Stimulated activated naive CD8-positive, alpha-beta T cell treated with anti-CD3 and anti-CD28 coated beads, Interleukin-15, Interleukin-2, amounts not matched to agents 100 ng/mL and 50 ng/mL, for 24 hours (primary cell): ENCODE measurements at regions not wholly inside any gene's neighbourhood (a gene's known extent, or its start where the extent isn't known, plus 50 kb on each side); places are given as distances from the start of the nearest gene placed in this dataset.

Experiments
- H3K27ac Mint-ChIP-seq: one replicate; pipeline ENCODE4 v1.8.0; 2021; ENCODE audit warnings: mild to moderate bottlenecking, mixed read lengths
- H3K27me3 Mint-ChIP-seq: one replicate; pipeline ENCODE4 v1.8.0; 2021; ENCODE audit warnings: mixed read lengths
- H3K36me3 Mint-ChIP-seq: one replicate; pipeline ENCODE4 v1.8.0; 2021; ENCODE audit warnings: low read depth, mixed read lengths
- H3K4me1 Mint-ChIP-seq: one replicate; pipeline ENCODE4 v1.8.0; 2021; ENCODE audit warnings: low read depth, mixed read lengths
- H3K4me3 Mint-ChIP-seq: one replicate; pipeline ENCODE4 v1.8.0; 2021; ENCODE audit warnings: mild to moderate bottlenecking, mixed read lengths
- H3K9me3 Mint-ChIP-seq: one replicate; pipeline ENCODE4 v1.8.0; 2021; ENCODE audit warnings: mixed read lengths

- no peaks in the 10 kb centered on the region for H3K9me3 Mint-ChIP-seq
- no peaks in the 10 kb centered on the region for H3K36me3 Mint-ChIP-seq
- H3K4me3 Mint-ChIP-seq = no peak overlapping the region
- H3K4me1 Mint-ChIP-seq = peaks cover 6% of the 10 kb centered on the region
- H3K27ac Mint-ChIP-seq = no peak overlapping the region
- H3K27me3 Mint-ChIP-seq = peaks cover 3% of the 10 kb centered on the region
Measured at GRCh38 chr2:234198976-234199375, 148.5 kb downstream of the SPP2 start.

- Mint-ChIP-seq H3K9me3 (no peaks in the 10 kb centered on the region), H3K36me3 (no peaks in the 10 kb centered on the region), H3K4me1 (no peaks in the 10 kb centered on the region), H3K27ac (no peak overlapping the region), H3K27me3 (peaks cover 3% of the 10 kb centered on the region), H3K4me3 (no peak overlapping the region)
Measured at GRCh38 chr2:234195516-234195915, 145.0 kb downstream of the SPP2 start.

- no peaks in the 10 kb centered on the region for H3K36me3 Mint-ChIP-seq
Measured at GRCh38 chr2:234193977-234194563, 143.6 kb downstream of the SPP2 start.

GRCh38 chr2:234191819-234192407 is 141.4 kb downstream of the SPP2 start:
- Mint-ChIP-seq H3K36me3 (no peaks in the 10 kb centered on the region), H3K27ac (no peak overlapping the region), H3K27me3 (peaks cover 7% of the 10 kb centered on the region)

More at GRCh38 chr2:234193977-234194563, 143.6 kb downstream of the SPP2 start:
- H3K4me1 Mint-ChIP-seq = no peaks in the 10 kb centered on the region
- H3K27ac Mint-ChIP-seq = no peak overlapping the region
- H3K9me3 Mint-ChIP-seq = no peaks in the 10 kb centered on the region
- peaks cover 3% of the 10 kb centered on the region for H3K27me3 Mint-ChIP-seq
- no peak overlapping the region for H3K4me3 Mint-ChIP-seq

GRCh38 chr2:234189786-234190300 is 139.3 kb downstream of the SPP2 start:
- Mint-ChIP-seq H3K9me3 (no peaks in the 10 kb centered on the region), H3K27me3 (peaks cover 6% of the 10 kb centered on the region), H3K4me1 (no peaks in the 10 kb centered on the region), H3K4me3 (no peak overlapping the region), H3K27ac (no peak overlapping the region), H3K36me3 (no peaks in the 10 kb centered on the region)

More at GRCh38 chr2:234191819-234192407, 141.4 kb downstream of the SPP2 start:
- Mint-ChIP-seq H3K4me1 (no peaks in the 10 kb centered on the region), H3K4me3 (no peak overlapping the region), H3K9me3 (no peaks in the 10 kb centered on the region)

GRCh38 chr2:234189230-234189629 is 138.7 kb downstream of the SPP2 start:
- H3K36me3 Mint-ChIP-seq = no peaks in the 10 kb centered on the region
- no peaks in the 10 kb centered on the region for H3K4me1 Mint-ChIP-seq
- no peak overlapping the region for H3K27ac Mint-ChIP-seq
- H3K4me3 Mint-ChIP-seq = no peak overlapping the region
- no peaks in the 10 kb centered on the region for H3K9me3 Mint-ChIP-seq
- peaks cover 4% of the 10 kb centered on the region for H3K27me3 Mint-ChIP-seq

GRCh38 chr2:234187646-234188174 is 137.2 kb downstream of the SPP2 start:
- no peak overlapping the region for H3K4me3 Mint-ChIP-seq
- peaks cover 4% of the 10 kb centered on the region for H3K27me3 Mint-ChIP-seq
- H3K36me3 Mint-ChIP-seq = no peaks in the 10 kb centered on the region
- no peak overlapping the region for H3K27ac Mint-ChIP-seq
- H3K9me3 Mint-ChIP-seq = no peaks in the 10 kb centered on the region
- no peaks in the 10 kb centered on the region for H3K4me1 Mint-ChIP-seq

GRCh38 chr2:234181121-234181520 is 130.6 kb downstream of the SPP2 start:
- H3K27ac Mint-ChIP-seq = no peak overlapping the region

GRCh38 chr2:234179031-234179363 is 128.5 kb downstream of the SPP2 start:
- no peaks in the 10 kb centered on the region for H3K4me1 Mint-ChIP-seq
- H3K27me3 Mint-ChIP-seq = no peaks in the 10 kb centered on the region
- no peak overlapping the region for H3K4me3 Mint-ChIP-seq
- no peak overlapping the region for H3K27ac Mint-ChIP-seq
- no peaks in the 10 kb centered on the region for H3K9me3 Mint-ChIP-seq
- no peaks in the 10 kb centered on the region for H3K36me3 Mint-ChIP-seq

More at GRCh38 chr2:234181121-234181520, 130.6 kb downstream of the SPP2 start:
- Mint-ChIP-seq H3K4me3 (no peak overlapping the region), H3K36me3 (no peaks in the 10 kb centered on the region), H3K4me1 (no peaks in the 10 kb centered on the region), H3K9me3 (no peaks in the 10 kb centered on the region), H3K27me3 (no peaks in the 10 kb centered on the region)

GRCh38 chr2:234178330-234179030 is 128.0 kb downstream of the SPP2 start:
- no peaks in the 10 kb centered on the region for H3K27me3 Mint-ChIP-seq
- H3K9me3 Mint-ChIP-seq = no peaks in the 10 kb centered on the region
- H3K4me1 Mint-ChIP-seq = no peaks in the 10 kb centered on the region
- no peak overlapping the region for H3K27ac Mint-ChIP-seq
- no peak overlapping the region for H3K4me3 Mint-ChIP-seq
- no peaks in the 10 kb centered on the region for H3K36me3 Mint-ChIP-seq

- Mint-ChIP-seq H3K4me3 (no peak overlapping the region), H3K36me3 (no peaks in the 10 kb centered on the region), H3K4me1 (no peaks in the 10 kb centered on the region), H3K27me3 (no peaks in the 10 kb centered on the region), H3K9me3 (no peaks in the 10 kb centered on the region), H3K27ac (no peak overlapping the region)
Measured at GRCh38 chr2:234175649-234176048, 125.1 kb downstream of the SPP2 start.

- H3K4me1 Mint-ChIP-seq = no peaks in the 10 kb centered on the region
- no peak overlapping the region for H3K27ac Mint-ChIP-seq
- H3K9me3 Mint-ChIP-seq = no peaks in the 10 kb centered on the region
- H3K36me3 Mint-ChIP-seq = no peaks in the 10 kb centered on the region
- H3K4me3 Mint-ChIP-seq = no peak overlapping the region
- H3K27me3 Mint-ChIP-seq = no peaks in the 10 kb centered on the region
Measured at GRCh38 chr2:234174742-234175141, 124.2 kb downstream of the SPP2 start.

- Mint-ChIP-seq H3K27me3 (no peaks in the 10 kb centered on the region), H3K4me3 (no peak overlapping the region), H3K27ac (no peak overlapping the region), H3K36me3 (no peaks in the 10 kb centered on the region), H3K4me1 (no peaks in the 10 kb centered on the region), H3K9me3 (no peaks in the 10 kb centered on the region)
Measured at GRCh38 chr2:234172532-234172931, 122.0 kb downstream of the SPP2 start.

GRCh38 chr2:234172066-234172465 is 121.6 kb downstream of the SPP2 start:
- no peaks in the 10 kb centered on the region for H3K9me3 Mint-ChIP-seq
- no peak overlapping the region for H3K4me3 Mint-ChIP-seq
- H3K36me3 Mint-ChIP-seq = no peaks in the 10 kb centered on the region
- H3K27ac Mint-ChIP-seq = no peak overlapping the region
- no peaks in the 10 kb centered on the region for H3K4me1 Mint-ChIP-seq
- H3K27me3 Mint-ChIP-seq = no peaks in the 10 kb centered on the region

GRCh38 chr2:234171666-234172065 is 121.2 kb downstream of the SPP2 start:
- H3K4me1 Mint-ChIP-seq = no peaks in the 10 kb centered on the region
- no peaks in the 10 kb centered on the region for H3K27me3 Mint-ChIP-seq
- H3K27ac Mint-ChIP-seq = no peak overlapping the region
- no peaks in the 10 kb centered on the region for H3K36me3 Mint-ChIP-seq
- H3K9me3 Mint-ChIP-seq = no peaks in the 10 kb centered on the region
- no peak overlapping the region for H3K4me3 Mint-ChIP-seq
